ENCODE measurements at regions not wholly inside any gene's neighbourhood (a gene's known extent, or its start where the extent isn't known, plus 50 kb on each side); places are given as distances from the start of the nearest gene placed in this dataset.

GRCh38 chr3:88334187-88334868, 184.6 kb downstream of the C3orf38 start:
- Histone ChIP-seq H3K4me1 (no peaks in the 10 kb centered on the region), H3K36me3 (ENCODE audit: control insufficient read depth, insufficient read depth, low read length) (no peaks in the 10 kb centered on the region), H3K9me3 (no peaks in the 10 kb centered on the region; the same call in 1 of the 2 replicates), H3K27me3 (replicated peaks; ENCODE audit: control insufficient read depth, insufficient read depth, low read length) (no peaks in the 10 kb centered on the region), H3K4me3 (ENCODE audit: low read depth, low read length) (no peak overlapping the region)
- Mint-ChIP-seq H3K27me3 (ENCODE audit: insufficient read depth, unreplicated experiment) (no peaks in the 10 kb centered on the region), H3K4me3 (ENCODE audit: unreplicated experiment) (no peak overlapping the region), H3K4me1 (ENCODE audit: low read depth, unreplicated experiment) (no peaks in the 10 kb centered on the region), H3K9me3 (ENCODE audit: unreplicated experiment) (peaks cover 18% of the 10 kb centered on the region), H3K36me3 (ENCODE audit: insufficient read depth, unreplicated experiment) (no peaks in the 10 kb centered on the region), H3K27ac (ENCODE audit: unreplicated experiment) (no peak overlapping the region)
- BruUV-seq (replicated peaks) = no TSS peak
- CTCF ChIA-PET = no interaction called here
- no peak for DNase-seq
- POLR2A ChIA-PET = no interaction called here
- intact Hi-C loops (cut with micrococcal nuclease; ENCODE audit: unreplicated experiment) = no loop called here
- no peak for TF ChIP-seq CTCF (IDR thresholded peaks at IDR 0.05; ENCODE audit: insufficient read depth in 1 of 2, low read depth in 1 of 2, low read length in 1 of 2, severe bottlenecking in 1 of 2, unreplicated experiment in 1 of 2)

- intact Hi-C loops (cut with micrococcal nuclease; ENCODE audit: unreplicated experiment) = no loop called here
- TF ChIP-seq CTCF (IDR thresholded peaks at IDR 0.05; ENCODE audit: insufficient read depth in 1 of 2, low read depth in 1 of 2, low read length in 1 of 2, severe bottlenecking in 1 of 2, unreplicated experiment in 1 of 2) = no peak
- DNase-seq = no peak
- no TSS peak for BruUV-seq (replicated peaks)
- Histone ChIP-seq H3K36me3 (ENCODE audit: control insufficient read depth, insufficient read depth, low read length) (no peaks in the 10 kb centered on the region), H3K9me3 (no peaks in the 10 kb centered on the region; the same call in 1 of the 2 replicates), H3K4me1 (no peaks in the 10 kb centered on the region), H3K4me3 (ENCODE audit: low read depth, low read length) (no peak overlapping the region), H3K27me3 (replicated peaks; ENCODE audit: control insufficient read depth, insufficient read depth, low read length) (no peaks in the 10 kb centered on the region)
- Mint-ChIP-seq H3K4me1 (ENCODE audit: low read depth, unreplicated experiment) (no peaks in the 10 kb centered on the region), H3K36me3 (ENCODE audit: insufficient read depth, unreplicated experiment) (no peaks in the 10 kb centered on the region), H3K9me3 (ENCODE audit: unreplicated experiment) (peaks cover 18% of the 10 kb centered on the region), H3K4me3 (ENCODE audit: unreplicated experiment) (no peak overlapping the region), H3K27ac (ENCODE audit: unreplicated experiment) (no peak overlapping the region), H3K27me3 (ENCODE audit: insufficient read depth, unreplicated experiment) (no peaks in the 10 kb centered on the region)
- ChIA-PET CTCF (no interaction called here), POLR2A (no interaction called here)
Measured at GRCh38 chr3:88336894-88337293, 187.1 kb downstream of the C3orf38 start.

DNA sequence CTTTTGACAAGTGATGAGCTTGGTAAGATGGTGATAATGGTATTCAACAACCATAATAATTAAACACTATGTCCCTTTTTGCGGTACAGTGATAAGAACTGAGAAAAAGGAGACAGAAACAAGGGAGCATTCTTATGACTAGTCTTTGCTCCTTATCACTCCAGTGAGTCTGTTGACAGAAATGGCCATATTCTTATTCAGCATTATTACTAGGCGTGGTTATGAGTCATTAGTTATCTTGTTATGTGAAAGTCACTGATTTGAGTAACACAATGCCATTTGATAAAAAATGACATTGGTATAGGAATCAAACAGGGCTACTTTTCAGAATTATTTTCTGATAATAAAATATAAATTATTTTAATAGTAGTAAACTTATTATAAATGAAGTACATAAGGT, 193.5 kb downstream of the C3orf38 start:
- BruUV-seq (replicated peaks) = no TSS peak
- Mint-ChIP-seq H3K27me3 (ENCODE audit: insufficient read depth, unreplicated experiment) (no peaks in the 10 kb centered on the region), H3K27ac (ENCODE audit: unreplicated experiment) (no peak overlapping the region), H3K4me3 (ENCODE audit: unreplicated experiment) (no peak overlapping the region), H3K4me1 (ENCODE audit: low read depth, unreplicated experiment) (no peaks in the 10 kb centered on the region), H3K9me3 (ENCODE audit: unreplicated experiment) (no peaks in the 10 kb centered on the region), H3K36me3 (ENCODE audit: insufficient read depth, unreplicated experiment) (no peaks in the 10 kb centered on the region)
- ChIA-PET POLR2A (no interaction called here), CTCF (no interaction called here)
- Histone ChIP-seq H3K9me3 (no peaks in the 10 kb centered on the region), H3K4me1 (no peaks in the 10 kb centered on the region), H3K36me3 (ENCODE audit: control insufficient read depth, insufficient read depth, low read length) (no peaks in the 10 kb centered on the region), H3K27me3 (replicated peaks; ENCODE audit: control insufficient read depth, insufficient read depth, low read length) (no peaks in the 10 kb centered on the region), H3K4me3 (ENCODE audit: low read depth, low read length) (no peak overlapping the region)
- intact Hi-C loops (cut with micrococcal nuclease; ENCODE audit: unreplicated experiment) = no loop called here
- TF ChIP-seq CTCF (IDR thresholded peaks at IDR 0.05; ENCODE audit: insufficient read depth in 1 of 2, low read depth in 1 of 2, low read length in 1 of 2, severe bottlenecking in 1 of 2, unreplicated experiment in 1 of 2) = no peak
- no peak for DNase-seq

Measured in Caco-2 (cell line).